ENCODE measurements at regions not wholly inside any gene's neighbourhood (a gene's known extent, or its start where the extent isn't known, plus 50 kb on each side); places are given as distances from the start of the nearest gene placed in this dataset.

DNA sequence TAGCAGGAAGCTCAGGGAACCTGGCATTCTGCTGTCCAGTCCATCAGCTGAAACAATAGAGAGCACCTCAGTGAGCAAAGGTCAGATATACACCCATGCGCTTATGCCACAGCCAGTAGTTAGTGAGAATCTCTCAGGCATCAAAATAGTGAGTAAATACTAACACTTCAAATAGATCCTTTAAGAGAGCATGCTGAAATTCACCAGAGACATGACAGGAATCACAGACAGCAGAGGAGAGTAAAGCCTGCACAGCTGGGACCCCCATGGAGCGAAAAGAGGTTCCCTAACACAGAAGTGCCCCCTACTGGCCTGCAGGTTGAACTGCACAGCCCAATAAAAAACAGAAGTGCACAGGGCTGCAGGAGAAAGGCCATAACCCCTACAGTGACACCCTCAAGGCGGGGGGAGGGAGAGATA, 57.6 kb upstream of the ANTXRL start:
- no peak for DNase-seq

DNA sequence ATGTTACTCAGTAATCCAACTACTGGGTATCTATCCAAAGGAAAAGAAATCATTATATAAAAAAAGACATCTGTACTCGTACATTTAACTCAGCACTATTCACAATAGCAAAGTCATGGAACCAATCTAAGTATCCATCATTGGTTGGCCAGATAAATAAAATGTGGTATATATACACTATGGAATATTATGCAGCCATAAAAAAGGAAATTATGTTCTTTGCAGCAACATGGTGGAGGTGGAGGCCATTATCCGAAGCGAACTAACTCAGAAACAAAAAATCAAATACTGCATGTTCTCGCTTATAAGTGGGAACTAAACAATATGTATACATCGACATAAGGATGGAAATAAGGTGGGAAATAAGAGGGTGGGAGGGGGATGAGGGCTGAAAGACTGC, 56.2 kb upstream of the ANTXRL start:
- DNase-seq: no peak

- no peak for DNase-seq
Measured at GRCh38 chr10:46231087-46231486, 55.7 kb upstream of the ANTXRL start.

- no peak for DNase-seq
Measured at GRCh38 chr10:46232084-46232483, 54.7 kb upstream of the ANTXRL start.

DNA sequence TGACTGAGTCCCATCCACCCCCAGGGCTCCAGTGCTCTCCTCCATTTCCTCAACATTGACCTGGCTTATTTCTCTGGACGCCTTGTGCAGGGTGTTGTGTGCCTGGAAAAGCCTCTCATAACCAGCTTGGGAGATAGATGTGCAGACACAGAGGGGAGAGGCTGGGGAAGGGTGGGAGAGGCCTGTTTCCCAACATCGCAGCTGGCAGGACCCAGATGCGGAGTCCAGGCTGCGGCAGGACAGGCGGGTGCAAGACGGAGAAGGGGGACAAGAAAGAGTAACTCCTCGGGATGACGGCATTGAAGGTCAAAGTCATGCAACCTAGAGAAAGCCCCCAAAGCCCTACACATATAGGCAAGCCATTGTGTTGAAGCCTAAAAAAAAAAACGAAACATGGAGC, 54.1 kb upstream of the ANTXRL start:
- no peak for DNase-seq

- DNase-seq: no peak
Measured at GRCh38 chr10:46233181-46233580, 53.6 kb upstream of the ANTXRL start.

DNA sequence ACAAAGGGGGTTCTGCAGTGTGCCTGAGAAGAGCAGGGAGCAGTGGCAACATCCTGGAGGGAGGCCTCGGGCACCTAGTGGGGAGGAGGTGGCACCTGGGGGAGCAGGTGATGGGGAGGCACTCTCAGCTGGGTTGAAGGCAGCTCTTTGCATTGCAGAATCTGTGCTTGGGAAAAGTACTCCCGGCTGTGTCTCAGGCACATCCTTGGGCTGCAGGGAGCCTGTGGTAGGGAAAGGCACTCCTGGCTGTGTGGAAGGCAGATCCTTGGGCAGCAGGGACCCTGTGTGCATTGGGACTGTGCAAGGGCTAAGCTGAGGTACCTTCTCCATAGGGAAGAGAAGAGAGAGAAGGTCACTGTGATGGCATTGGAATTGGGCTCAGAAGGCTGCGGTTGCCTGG, 52.8 kb upstream of the ANTXRL start:
- DNase-seq: no peak

- DNase-seq: no peak
Measured at GRCh38 chr10:46234431-46235060, 52.3 kb upstream of the ANTXRL start.

- no peak for DNase-seq
Measured at GRCh38 chr10:46235705-46236545, 50.9 kb upstream of the ANTXRL start.

DNA sequence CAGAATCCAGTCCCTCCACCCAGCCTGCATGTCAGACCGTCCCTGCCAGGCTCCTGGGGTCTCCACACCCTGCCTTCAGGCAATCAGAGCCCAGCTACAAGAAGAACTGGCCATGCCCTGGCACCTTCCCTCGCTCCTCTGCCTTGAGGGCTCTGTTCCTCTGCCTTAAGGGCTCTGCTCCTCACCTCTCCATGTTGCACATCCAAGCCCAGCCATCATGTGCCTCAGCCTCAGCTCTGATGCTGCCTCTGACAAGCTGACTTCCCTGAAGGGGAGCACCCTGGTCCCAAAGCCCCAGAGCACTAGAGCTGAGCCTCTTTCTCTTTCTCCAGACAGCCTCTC, 50.3 kb upstream of the ANTXRL start:
- DNase-seq: no peak

GRCh38 chr10:46236941-46237681, 49.7 kb upstream of the ANTXRL start:
- DNase-seq: no peak
